DND-41 (cell line): ENCODE measurements at regions not wholly inside any gene's neighbourhood (a gene's known extent, or its start where the extent isn't known, plus 50 kb on each side); places are given as distances from the start of the nearest gene placed in this dataset.

ENCODE experiments used
- EZH2 ChIP-seq: IDR thresholded peaks from 3 replicates; pipeline ENCODE4 v1.6.1; 2012; ENCODE audit warnings: borderline replicate concordance, low read depth, mild to moderate bottlenecking, moderate library complexity, low read length, inconsistent platforms; ENCODE audit not compliant: severe bottlenecking
- TF ChIP-seq, protein P1 (sequence below): IDR thresholded peaks from 2 replicates; pipeline ENCODE4 v1.5.1; 2012; ENCODE audit warnings: borderline replicate concordance, low read length, moderate library complexity, mild to moderate bottlenecking; ENCODE audit not compliant: poor library complexity, severe bottlenecking; ENCODE audit errors: extremely low read depth

DNA sequence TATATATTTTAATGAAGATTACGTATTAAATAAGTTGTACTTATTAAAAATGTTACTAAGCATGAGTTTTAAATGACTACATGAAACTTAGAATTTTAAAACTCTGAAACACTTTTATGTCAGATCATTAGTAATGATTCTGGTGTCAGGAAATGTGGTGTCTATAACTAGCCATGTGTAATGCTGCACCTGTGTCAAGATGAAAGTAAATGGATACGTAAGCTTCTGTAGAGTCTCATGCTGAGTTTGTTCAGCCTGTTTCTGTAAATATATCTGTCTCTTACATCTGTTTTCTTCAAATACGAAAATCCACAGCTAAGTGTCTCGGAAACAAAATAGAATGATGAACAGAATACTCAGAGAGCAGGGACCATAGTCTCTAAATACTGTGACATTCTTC, 278.0 kb upstream of the SMC2 start:
- TF ChIP-seq, protein P1, sequence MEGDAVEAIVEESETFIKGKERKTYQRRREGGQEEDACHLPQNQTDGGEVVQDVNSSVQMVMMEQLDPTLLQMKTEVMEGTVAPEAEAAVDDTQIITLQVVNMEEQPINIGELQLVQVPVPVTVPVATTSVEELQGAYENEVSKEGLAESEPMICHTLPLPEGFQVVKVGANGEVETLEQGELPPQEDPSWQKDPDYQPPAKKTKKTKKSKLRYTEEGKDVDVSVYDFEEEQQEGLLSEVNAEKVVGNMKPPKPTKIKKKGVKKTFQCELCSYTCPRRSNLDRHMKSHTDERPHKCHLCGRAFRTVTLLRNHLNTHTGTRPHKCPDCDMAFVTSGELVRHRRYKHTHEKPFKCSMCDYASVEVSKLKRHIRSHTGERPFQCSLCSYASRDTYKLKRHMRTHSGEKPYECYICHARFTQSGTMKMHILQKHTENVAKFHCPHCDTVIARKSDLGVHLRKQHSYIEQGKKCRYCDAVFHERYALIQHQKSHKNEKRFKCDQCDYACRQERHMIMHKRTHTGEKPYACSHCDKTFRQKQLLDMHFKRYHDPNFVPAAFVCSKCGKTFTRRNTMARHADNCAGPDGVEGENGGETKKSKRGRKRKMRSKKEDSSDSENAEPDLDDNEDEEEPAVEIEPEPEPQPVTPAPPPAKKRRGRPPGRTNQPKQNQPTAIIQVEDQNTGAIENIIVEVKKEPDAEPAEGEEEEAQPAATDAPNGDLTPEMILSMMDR: no peak
- TF ChIP-seq EZH2: no peak
